Embryonic facial prominence (tissue), 1 donor: ENCODE measurements at regions not wholly inside any gene's neighbourhood (a gene's known extent, or its start where the extent isn't known, plus 50 kb on each side); places are given as distances from the start of the nearest gene placed in this dataset.
A peak's percentile ranks its signal among the peaks of the same experiment; 100 is the strongest.

Source experiments
- DNase-seq: peaks from one replicate; pipeline ENCODE4 v3.0.0-alpha.2; 2016; ENCODE audit errors: extremely low spot score

- no peak for DNase-seq
These were observed 368.5 kb downstream of the MAFB start for GRCh38 chr20:40320517-40321011.

- no peak for DNase-seq
These were observed 369.1 kb downstream of the MAFB start for GRCh38 chr20:40319741-40320516.

DNA sequence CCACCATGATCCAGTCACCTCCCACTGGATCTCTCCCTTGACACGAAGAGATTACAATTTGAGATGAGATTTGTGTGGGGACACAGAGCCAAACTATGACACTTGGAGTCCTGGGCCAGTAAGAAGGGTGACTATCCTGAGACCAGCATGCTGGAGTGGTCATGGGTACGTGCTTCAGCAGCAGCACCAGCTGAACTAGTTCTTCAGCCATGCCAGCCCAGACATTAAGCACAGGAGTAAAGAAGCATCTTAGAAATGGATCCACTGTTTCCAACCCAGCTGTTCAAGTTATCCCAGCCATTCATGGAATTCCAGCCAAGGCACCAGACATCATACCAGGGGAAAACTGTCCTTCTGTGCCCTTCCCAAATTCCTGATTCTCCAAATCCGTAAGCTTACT is 370.0 kb downstream of the MAFB start:
- DNase-seq, result no peak

DNA sequence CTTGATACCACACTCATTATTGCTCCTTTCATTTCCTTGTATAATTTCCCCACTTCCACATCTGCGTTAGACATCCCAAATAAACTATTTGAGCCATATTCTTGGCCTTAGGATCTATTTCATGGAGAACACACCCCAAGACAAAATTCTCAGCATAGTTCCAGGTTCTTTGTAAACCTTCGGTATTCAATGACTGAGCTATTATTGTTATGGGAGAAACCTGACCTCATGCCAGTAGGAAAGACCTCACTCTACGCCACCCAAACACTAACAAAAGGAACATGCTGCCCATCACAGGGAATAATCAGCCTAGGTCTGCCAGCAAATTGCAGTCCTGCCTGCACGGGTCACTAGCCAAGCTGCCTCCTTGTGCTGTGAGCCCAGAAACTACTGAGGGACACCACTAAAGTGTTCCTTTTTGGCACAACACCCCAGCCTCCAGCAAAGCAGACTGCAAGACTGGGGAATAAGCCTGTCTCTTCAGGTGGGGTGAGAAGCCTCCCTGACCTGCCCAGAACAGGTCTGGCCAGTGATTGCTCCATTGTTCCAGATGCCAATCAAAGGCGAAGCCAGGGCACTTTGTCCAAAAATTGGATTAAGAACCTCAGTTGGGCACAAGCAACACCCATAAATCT is 371.8 kb downstream of the MAFB start:
- no peak for DNase-seq

- DNase-seq, result peak; percentile 25
These were observed 374.8 kb downstream of the MAFB start for GRCh38 chr20:40314278-40314677.

- DNase-seq, result no peak
These were observed 375.3 kb downstream of the MAFB start for GRCh38 chr20:40313730-40314129.

- DNase-seq, result no peak
These were observed 379.3 kb downstream of the MAFB start for GRCh38 chr20:40309731-40310130.

DNA sequence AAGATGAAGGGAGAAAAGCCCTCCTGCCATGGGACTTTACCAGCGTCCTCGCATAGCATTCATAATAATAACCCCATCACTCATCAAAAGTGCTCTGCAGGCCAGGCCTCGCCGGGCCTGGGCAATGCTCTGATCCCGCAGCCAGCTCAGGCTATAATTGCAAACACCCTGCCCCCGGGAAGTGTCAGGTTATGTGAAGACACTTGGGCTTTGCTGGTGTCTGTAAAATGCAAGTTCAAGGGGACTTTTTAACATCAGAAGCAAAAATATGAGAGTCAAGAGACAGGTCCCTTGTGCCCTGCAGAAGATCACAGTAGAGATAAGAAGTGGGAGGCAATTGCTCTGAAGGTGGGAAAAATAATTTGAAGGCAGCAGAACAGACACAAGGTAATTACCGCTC is 381.0 kb downstream of the MAFB start:
- DNase-seq, result no peak

- no peak for DNase-seq
These were observed 381.8 kb downstream of the MAFB start for GRCh38 chr20:40307268-40307667.

- no peak for DNase-seq
These were observed 383.7 kb downstream of the MAFB start for GRCh38 chr20:40305303-40305702.

DNA sequence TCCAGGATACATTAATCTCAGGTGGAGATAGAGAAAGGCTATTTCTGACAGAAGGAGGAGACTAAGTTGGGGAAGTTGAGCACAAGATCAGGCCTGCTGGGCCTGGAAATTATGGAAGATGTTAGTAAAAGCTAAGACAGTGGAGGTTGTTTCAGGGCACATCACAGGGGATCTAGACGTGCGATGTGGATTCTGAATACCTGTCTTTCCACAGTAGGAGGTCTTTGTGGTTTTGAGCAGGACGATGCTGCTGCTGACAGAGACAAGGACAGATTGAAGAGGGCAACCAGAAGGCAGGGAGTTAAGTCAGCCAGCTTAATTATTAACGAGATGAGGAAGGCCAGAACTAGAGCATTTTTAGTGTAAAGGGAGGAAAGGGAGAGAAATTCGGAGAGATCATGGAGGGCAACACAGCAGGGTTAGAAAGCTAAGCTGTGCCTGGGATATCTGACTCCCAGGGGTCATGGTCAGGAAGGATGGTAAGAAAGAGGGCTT is 384.9 kb downstream of the MAFB start:
- no peak for DNase-seq

DNA sequence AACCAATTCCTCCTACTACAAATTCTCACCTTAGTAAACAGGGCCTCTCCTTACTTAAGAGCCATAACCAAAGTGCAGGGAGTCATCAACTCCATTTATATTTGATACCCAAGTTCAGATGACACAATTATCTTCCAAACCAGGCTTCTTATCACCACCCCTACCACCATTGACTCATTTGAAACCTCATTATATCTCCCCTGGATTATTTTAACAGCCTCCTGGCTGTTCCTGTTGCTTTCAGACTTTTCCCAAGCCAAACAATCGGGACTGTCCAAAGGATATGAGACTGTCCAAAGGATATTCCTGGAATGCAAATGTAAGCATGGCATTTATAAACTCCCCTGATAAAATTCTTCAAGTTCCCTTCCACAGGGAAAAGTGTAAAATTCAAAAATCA is 394.3 kb downstream of the MAFB start:
- no peak for DNase-seq

GRCh38 chr20:40294175-40294574 is 394.9 kb downstream of the MAFB start:
- DNase-seq, result no peak

DNA sequence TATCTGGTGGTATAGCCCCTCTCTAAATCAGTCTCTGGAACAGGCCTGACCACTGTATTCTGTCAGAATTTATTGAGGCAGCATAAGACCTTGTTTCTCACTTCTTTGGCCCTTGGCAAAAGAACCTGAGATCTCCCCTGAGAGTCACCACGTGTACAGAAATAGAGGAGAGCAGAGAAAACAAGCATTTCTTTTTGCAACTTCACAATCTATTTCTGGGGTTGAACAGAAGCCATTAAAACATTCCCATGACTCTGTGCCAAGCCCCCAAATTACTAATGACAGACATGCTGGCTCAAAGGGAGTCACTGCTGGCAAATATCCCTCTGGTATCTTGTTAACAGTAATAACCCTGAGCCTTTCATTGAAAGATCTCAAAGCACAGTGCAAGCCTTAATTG is 395.3 kb downstream of the MAFB start:
- no peak for DNase-seq

GRCh38 chr20:40291493-40292135 is 397.4 kb downstream of the MAFB start:
- DNase-seq, result no peak

DNA sequence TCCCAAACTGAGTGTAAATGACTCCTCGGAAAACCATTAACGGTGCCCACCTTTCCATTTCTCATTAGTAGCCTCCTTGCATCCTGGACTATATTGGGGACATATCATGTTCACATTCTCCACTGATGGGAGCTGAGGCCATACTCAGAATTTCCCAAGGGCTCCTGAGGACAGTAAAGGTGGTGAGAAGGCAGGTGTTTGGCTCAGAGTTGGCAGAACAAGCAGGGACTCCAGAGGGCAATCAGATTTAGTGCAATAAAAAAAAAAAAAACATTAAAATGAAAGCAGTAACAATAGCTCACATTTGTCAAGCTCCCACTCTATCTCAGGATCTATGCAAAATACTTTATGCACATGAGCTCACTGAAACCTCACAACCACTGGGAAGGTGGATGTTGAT is 401.4 kb downstream of the MAFB start:
- DNase-seq, result no peak

GRCh38 chr20:40286975-40287531 is 402.0 kb downstream of the MAFB start:
- DNase-seq, result peak; percentile 59

GRCh38 chr20:40284611-40285010 is 404.4 kb downstream of the MAFB start:
- no peak for DNase-seq

DNA sequence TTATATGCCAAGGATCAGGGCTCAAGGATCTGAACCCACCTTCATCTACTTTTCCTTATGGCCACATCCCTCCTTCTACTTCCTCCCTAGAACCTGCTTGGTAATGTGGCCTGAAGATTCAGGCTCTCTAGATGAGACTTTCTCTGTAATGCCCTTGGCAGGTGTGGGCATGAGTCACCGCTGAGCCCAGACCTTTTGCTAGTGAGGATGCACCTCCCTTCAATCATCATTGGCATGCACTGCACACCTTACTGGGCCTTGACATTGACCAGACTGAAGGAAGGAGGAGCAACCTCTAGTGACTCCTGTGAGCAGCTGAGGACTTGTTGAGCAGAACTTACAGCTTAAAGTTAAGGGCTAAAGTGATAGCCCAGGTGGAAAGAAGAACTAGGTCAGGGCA is 405.3 kb downstream of the MAFB start:
- no peak for DNase-seq

- DNase-seq, result no peak
These were observed 406.1 kb downstream of the MAFB start for GRCh38 chr20:40282941-40283340.

DNA sequence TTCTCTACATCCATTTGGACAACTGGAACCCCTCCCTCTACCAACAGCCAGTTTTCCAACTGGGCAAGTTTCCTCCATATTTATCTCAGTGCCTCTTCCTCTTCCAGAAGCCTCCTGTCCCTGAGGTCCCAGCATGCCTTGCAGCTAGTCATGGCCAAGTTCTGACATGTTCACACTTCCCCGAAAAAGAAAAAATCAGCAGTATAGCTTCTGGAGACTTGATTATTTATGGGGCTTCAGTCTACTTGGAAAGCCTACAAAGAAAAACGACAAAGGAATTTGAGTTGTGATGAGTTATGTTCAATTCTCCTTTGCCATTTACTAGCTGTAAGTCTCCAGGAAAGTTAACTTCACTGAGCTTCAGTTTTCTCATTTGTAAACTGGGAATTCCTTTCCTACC is 406.5 kb downstream of the MAFB start:
- DNase-seq, result no peak

- no peak for DNase-seq
These were observed 408.4 kb downstream of the MAFB start for GRCh38 chr20:40280616-40281015.
